ENCODE measurements at regions not wholly inside any gene's neighbourhood (a gene's known extent, or its start where the extent isn't known, plus 50 kb on each side); places are given as distances from the start of the nearest gene placed in this dataset.

- Histone ChIP-seq H3K36me3 (no peaks in the 10 kb centered on the region), H3K4me3 (no peak overlapping the region), H3K27me3 (no peaks in the 10 kb centered on the region), H3K4me1 (no peaks in the 10 kb centered on the region), H3K9me3 (no peaks in the 10 kb centered on the region), H3K27ac (no peak overlapping the region)
- ATAC-seq (no peak), DNase-seq (no peak)
- TF ChIP-seq, protein P1, sequence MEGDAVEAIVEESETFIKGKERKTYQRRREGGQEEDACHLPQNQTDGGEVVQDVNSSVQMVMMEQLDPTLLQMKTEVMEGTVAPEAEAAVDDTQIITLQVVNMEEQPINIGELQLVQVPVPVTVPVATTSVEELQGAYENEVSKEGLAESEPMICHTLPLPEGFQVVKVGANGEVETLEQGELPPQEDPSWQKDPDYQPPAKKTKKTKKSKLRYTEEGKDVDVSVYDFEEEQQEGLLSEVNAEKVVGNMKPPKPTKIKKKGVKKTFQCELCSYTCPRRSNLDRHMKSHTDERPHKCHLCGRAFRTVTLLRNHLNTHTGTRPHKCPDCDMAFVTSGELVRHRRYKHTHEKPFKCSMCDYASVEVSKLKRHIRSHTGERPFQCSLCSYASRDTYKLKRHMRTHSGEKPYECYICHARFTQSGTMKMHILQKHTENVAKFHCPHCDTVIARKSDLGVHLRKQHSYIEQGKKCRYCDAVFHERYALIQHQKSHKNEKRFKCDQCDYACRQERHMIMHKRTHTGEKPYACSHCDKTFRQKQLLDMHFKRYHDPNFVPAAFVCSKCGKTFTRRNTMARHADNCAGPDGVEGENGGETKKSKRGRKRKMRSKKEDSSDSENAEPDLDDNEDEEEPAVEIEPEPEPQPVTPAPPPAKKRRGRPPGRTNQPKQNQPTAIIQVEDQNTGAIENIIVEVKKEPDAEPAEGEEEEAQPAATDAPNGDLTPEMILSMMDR (IDR thresholded peaks at IDR 0.05) = no peak
- intact Hi-C loops (cut with DNase I) = no loop called here
Measured at GRCh38 chr4:145287351-145287750, 107.0 kb upstream of the OTUD4 start.

DNA sequence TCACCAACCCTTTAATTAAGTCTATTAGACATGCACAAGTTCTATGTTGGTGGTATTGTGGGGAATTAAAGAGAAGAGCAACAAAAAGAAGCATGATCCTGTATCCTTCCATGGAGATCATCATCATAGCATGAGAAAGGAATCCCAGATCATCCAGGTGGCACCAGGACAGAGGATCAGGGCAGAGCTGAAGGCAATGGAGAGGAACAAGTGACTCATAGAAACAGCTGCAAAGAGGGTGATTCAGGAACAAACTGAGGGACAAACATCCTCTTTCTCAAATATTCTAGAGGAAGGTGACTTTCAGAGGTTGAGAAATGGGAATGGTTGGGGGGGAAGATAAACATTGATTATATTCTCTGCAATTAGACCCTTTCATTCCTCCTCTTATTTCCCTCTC is 105.5 kb upstream of the OTUD4 start:
- intact Hi-C loops (cut with DNase I) = no loop called here
- H3K27ac ChIP-seq = no peak overlapping the region
- ATAC-seq (no peak), DNase-seq (no peak)
- H3K36me3 ChIP-seq = no peaks in the 10 kb centered on the region
- TF ChIP-seq, protein P1 (IDR thresholded peaks at IDR 0.05) = no peak
- H3K27me3 ChIP-seq = no peaks in the 10 kb centered on the region
- H3K9me3 ChIP-seq = no peaks in the 10 kb centered on the region
- H3K4me1 ChIP-seq = no peaks in the 10 kb centered on the region
- H3K4me3 ChIP-seq = no peak overlapping the region

GRCh38 chr4:145283909-145284308 is 103.5 kb upstream of the OTUD4 start:
- intact Hi-C loops (cut with DNase I) = no loop called here
- TF ChIP-seq, protein P1 (IDR thresholded peaks at IDR 0.05) = no peak

DNA sequence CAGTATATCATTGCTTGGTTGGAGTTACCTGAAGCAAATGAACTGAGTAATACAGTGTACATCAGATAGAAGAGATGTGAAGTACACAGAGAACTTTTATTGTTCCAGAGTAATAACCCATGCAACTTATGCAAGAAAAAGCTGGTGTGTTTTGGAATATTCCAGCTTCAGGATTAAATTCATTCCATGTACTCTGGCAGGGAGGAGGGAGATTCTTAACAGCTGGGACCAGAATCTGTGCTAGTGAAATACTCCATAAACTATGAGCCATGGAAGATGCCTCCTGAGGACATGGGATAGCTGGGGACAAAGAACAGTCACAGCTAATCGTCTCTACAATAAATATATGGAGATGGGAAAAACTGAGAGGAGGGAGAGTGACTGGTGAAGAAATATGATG is 101.6 kb upstream of the OTUD4 start:
- ATAC-seq = no peak
- intact Hi-C loops (cut with DNase I) = no loop called here

More at GRCh38 chr4:145283909-145284308, 103.5 kb upstream of the OTUD4 start:
- Histone ChIP-seq H3K36me3 (no peaks in the 10 kb centered on the region), H3K4me3 (no peak overlapping the region), H3K4me1 (no peaks in the 10 kb centered on the region), H3K27me3 (no peaks in the 10 kb centered on the region), H3K27ac (no peak overlapping the region), H3K9me3 (no peaks in the 10 kb centered on the region)
- no peak for ATAC-seq
- DNase-seq = no peak

DNA sequence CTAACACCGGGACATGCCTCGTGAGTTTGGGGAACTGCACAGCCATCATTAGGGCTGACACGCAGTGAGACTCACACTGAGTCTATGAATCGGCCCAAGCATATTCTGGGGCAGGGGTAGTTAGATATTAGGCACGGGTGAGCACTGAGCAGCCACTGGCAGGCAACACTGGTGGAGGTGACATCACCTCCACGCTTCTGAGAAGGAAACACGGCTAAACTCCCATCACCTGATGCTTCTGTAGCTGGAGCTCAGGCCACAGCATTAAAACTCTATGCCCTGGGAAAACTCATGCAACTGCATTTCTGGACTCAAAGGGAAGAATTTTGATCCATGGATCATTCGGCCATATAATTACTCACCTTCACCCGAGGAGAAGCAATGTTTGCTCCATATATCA is 100.8 kb upstream of the OTUD4 start:
- TF ChIP-seq, protein P1 (IDR thresholded peaks at IDR 0.05) = no peak
- no peak overlapping the region for H3K27ac ChIP-seq
- no peaks in the 10 kb centered on the region for H3K4me1 ChIP-seq
- DNase-seq (no peak), ATAC-seq (no peak)
- no peaks in the 10 kb centered on the region for H3K9me3 ChIP-seq
- no peaks in the 10 kb centered on the region for H3K27me3 ChIP-seq
- no peak overlapping the region for H3K4me3 ChIP-seq
- intact Hi-C loops (cut with DNase I) = no loop called here
- H3K36me3 ChIP-seq = no peaks in the 10 kb centered on the region

More for the DNA sequence above, 101.6 kb upstream of the OTUD4 start:
- Histone ChIP-seq H3K36me3 (no peaks in the 10 kb centered on the region), H3K9me3 (no peaks in the 10 kb centered on the region), H3K27me3 (no peaks in the 10 kb centered on the region), H3K27ac (no peak overlapping the region), H3K4me3 (no peak overlapping the region), H3K4me1 (no peaks in the 10 kb centered on the region)
- no peak for DNase-seq
- TF ChIP-seq, protein P1 (IDR thresholded peaks at IDR 0.05) = no peak

DNA sequence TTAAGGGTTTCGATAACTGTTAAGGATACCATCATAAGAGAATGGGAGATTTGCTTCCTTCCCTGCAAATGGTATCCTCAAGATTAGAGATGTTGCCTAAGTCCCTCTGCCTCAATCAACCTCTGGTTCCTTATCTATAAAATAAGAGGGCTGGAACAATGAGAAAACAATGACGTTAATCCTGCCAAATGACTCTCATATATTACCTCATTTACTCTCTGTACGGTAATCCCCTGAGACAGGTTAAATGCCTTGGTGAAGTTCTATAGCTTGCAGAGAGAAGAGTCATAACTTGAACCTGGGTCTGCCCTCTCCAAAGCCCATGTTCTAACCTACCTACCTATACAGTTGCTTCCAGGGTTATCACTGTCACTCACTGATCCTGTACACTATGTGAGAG is 100.2 kb upstream of the OTUD4 start:
- no peaks in the 10 kb centered on the region for H3K9me3 ChIP-seq
- H3K36me3 ChIP-seq = no peaks in the 10 kb centered on the region
- H3K4me3 ChIP-seq = no peak overlapping the region
- no peaks in the 10 kb centered on the region for H3K27me3 ChIP-seq
- TF ChIP-seq, protein P1 (IDR thresholded peaks at IDR 0.05) = no peak
- no peak overlapping the region for H3K27ac ChIP-seq
- intact Hi-C loops (cut with DNase I) = no loop called here
- DNase-seq (no peak), ATAC-seq (no peak)
- no peaks in the 10 kb centered on the region for H3K4me1 ChIP-seq

Measured in upper lobe of right lung (tissue), 1 donor.